ENCODE measurements at regions not wholly inside any gene's neighbourhood (a gene's known extent, or its start where the extent isn't known, plus 50 kb on each side); places are given as distances from the start of the nearest gene placed in this dataset.

DNA sequence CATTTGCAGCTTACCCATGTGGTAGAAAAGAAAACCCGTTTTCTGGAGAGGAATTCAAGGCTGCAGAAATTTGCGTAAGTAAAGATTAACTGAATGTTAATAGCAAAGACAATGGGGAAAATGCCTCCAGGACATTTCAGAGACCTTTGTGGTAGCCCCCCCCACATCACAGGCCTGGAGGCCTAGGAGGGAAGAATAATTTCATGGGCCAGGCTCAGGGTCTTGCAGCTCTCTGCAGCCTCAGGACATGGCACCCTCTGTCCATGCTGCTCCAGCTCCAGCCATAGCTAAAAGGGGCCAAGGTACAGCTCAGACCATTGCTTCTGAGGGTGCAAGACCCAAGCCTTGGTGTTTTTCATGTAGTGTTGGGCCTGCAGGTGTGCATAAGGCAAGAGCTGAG is 92.7 kb upstream of the ZNF678 start:
- TF ChIP-seq, protein P1, sequence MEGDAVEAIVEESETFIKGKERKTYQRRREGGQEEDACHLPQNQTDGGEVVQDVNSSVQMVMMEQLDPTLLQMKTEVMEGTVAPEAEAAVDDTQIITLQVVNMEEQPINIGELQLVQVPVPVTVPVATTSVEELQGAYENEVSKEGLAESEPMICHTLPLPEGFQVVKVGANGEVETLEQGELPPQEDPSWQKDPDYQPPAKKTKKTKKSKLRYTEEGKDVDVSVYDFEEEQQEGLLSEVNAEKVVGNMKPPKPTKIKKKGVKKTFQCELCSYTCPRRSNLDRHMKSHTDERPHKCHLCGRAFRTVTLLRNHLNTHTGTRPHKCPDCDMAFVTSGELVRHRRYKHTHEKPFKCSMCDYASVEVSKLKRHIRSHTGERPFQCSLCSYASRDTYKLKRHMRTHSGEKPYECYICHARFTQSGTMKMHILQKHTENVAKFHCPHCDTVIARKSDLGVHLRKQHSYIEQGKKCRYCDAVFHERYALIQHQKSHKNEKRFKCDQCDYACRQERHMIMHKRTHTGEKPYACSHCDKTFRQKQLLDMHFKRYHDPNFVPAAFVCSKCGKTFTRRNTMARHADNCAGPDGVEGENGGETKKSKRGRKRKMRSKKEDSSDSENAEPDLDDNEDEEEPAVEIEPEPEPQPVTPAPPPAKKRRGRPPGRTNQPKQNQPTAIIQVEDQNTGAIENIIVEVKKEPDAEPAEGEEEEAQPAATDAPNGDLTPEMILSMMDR (IDR thresholded peaks at IDR 0.05): no peak

DNA sequence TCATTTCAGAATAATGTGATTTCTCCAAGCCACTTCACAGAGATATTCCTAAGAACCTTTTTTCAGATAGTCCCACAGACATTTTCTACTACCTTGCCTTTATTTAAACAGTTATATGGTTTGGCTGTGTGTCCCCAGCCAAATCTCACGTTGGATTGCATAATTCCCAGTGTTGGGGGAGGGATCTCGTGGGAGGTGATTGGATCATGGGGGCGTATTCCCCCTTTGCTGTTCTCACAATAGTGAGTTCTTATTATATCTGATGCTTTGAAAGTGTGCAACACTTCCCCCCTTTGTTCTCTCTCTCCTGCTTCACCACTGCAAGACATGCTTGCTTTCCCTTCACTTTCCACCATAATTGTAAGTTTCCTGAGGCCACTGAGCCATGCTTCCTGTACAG is 93.6 kb upstream of the ZNF678 start:
- TF ChIP-seq, protein P1 (IDR thresholded peaks at IDR 0.05): no peak

DNA sequence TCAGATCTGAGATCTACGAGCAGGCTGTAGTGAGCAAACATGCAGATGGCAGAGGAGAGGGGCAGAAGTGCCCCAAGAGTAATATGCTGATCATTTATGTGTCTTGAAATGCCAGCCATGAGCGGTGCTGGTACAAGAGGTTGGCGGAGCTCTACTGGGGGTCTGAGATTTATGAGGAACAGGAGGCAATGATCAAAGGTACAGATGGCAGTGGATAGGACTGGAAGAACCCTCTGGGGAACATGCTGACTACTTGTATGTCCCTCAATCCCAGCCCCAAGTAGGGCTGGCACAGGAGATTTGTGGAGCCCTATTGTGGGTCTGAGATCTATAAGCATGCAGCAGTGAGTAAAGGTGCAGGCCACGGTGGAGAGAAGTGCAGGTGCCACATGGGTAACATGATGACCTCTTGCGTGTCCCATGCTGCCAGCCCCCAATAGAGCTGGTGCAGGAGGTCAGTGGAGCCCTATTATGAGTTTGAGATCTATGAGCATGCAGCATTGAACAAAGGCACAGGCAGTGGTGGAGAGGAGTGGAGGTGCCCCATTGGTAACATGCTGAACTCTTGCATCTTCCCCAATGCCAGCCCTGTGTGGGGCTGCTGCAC is 97.2 kb upstream of the ZNF678 start:
- TF ChIP-seq, protein P1 (IDR thresholded peaks at IDR 0.05): no peak

DNA sequence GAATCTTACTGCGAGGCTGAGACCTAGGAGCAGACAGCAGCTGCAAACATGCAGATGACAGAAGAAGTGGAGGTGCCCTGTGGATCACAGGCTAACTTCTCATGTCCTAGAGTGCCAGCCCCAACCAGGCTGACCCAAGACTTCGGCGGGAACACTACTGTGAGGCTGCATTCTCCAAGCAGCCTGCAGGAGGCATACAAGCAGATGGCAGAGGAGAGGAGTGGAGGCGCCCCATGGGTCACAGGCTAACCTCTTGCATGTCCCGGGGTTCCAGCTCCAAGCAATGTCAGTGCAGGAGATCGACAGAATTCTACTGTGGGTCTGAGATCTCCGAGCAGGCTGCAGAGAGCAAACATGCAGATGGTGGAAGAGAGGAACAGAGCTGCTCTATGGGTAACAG is 98.1 kb upstream of the ZNF678 start:
- TF ChIP-seq, protein P1 (IDR thresholded peaks at IDR 0.05): no peak

DNA sequence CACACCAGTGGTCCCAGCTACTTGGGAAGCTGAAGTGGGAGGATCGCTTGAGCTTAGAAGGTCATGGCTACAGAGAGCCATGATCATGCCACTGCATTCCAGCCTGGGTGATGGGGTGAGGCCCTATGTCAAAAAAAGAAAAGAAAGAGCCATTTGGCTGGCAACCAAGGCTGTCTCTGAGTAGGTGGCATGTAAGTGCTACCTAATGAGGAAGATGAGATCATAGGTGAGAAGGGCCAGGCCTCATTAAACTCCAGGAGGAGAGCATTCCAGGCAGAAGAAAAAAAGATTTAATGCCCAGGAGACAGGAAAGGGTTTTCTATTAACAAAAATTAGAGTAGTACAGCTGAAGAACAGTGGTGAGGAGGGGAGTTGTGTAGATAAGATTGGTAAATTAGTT is 103.4 kb upstream of the ZNF678 start:
- TF ChIP-seq, protein P1 (IDR thresholded peaks at IDR 0.05): no peak

DNA sequence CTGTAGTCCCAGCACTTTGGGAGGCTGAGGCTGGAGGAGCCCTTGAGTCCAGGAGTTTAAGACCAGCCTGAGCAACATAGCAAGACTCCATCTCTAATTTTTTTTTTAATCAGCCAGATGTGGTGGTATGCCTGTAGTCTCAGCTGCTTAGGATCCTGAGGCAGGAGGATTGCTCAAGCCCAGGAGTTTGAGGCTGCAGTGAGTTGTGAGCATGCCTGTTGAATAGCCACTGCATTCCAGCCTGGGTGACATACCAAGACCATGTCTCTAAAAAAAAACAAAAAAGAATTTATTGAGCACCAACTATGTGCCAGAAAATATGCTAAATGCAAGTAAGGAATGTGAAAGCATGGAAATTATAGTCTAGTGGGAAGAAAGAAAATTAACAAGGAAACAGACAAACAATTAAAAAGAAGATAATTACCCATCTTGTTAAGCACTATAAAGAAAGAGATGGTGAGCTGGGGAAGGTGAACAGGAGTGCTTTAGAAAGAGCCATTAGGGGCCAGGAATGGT is 104.0 kb upstream of the ZNF678 start:
- TF ChIP-seq, protein P1 (IDR thresholded peaks at IDR 0.05): no peak

DNA sequence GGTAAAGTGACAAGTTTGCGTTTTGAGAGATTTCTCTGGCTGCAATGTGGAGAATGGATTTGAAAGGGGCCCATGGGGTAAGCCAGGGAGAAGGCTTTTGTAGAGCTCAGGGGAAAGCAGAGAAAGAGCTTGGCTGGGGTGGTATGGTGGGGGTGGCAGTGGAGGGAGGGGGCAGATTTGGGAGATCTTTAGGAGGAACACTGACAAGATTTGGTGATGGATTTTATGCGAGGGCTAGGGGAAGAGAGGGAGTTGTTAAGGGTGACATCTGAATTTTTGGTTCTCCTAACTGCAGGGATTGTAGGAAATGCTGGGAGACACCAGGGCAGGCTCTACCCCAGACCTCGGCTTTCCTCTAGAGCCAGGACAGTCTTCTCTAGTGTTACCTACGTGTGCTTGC is 108.7 kb upstream of the ZNF678 start:
- TF ChIP-seq, protein P1 (IDR thresholded peaks at IDR 0.05): no peak

All from LNCAP (cell line).